A673 (cell line): ENCODE measurements at regions not wholly inside any gene's neighbourhood (a gene's known extent, or its start where the extent isn't known, plus 50 kb on each side); places are given as distances from the start of the nearest gene placed in this dataset.

ENCODE experiments used
- CTCF ChIP-seq: fragments of 300-800, 200-600 bp; sonication (generic); conservative IDR thresholded peaks from 2 replicates; pipeline ENCODE4 v1.5.1; 2017; ENCODE audit warnings: low read depth, mild to moderate bottlenecking, antibody characterized with exemption, low read length, moderate library complexity, mixed read lengths
- EZH2 ChIP-seq: fragments of 200-600 bp; sonication (generic); IDR thresholded peaks from 2 replicates; pipeline ENCODE4 v1.6.1; 2017; ENCODE audit warnings: borderline replicate concordance, low read depth, mild to moderate bottlenecking, mixed read lengths, antibody characterized with exemption, low read length; ENCODE audit not compliant: poor library complexity, severe bottlenecking

DNA sequence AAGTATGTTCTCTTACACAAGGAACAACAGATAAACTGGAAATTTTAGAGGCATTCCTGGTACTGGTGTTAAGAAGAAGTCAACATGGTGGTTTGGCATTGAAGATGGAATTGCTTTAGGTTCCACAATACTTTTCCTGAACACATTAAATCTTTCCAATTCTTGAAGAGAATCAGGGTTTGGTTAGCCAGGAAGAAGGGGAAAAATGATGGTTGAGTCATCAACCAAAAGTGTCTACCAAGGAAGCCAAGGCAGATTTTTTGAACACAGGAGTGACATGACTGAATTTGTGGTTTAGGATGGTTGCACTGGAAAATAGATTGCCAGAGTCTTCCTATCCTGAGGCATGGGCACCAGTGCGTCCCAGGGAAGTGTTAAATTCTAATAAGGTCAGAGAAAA is 433.4 kb downstream of the TMEM38B start:
- TF ChIP-seq CTCF (no peak), EZH2 (no peak)
